ENCODE measurements at regions not wholly inside any gene's neighbourhood (a gene's known extent, or its start where the extent isn't known, plus 50 kb on each side); places are given as distances from the start of the nearest gene placed in this dataset.

DNA sequence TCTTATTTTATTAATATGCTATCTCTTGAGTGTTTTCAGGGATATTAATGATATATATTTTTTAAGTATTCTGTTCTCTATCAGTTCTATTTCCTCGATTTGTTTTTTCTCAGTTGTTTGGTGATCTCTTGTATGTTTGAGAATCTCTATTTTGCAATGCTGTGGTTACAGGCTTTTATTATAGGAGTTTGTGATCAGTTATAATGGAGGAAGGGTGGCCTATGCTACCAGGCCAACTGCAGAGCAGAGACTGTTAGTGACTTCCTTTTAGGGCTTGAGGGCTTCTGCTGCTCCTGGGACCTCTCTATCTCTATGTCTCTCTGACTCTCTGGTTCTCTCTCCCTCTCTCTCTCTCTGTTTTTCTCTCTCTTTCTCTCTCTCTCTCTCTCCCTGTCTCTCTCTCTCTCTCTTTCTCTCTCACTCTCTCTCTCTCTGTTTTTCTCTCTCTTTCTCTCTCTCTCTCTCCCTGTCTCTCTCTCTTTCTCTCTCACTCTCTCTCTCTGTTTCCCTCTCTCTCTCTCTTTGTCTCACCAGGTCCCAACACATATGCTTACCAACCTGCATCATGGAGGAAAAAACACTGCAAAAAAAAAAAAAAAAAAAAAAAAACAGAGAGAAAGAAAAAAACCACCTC is 69.4 kb upstream of the CAV2 start:
- TF ChIP-seq POLR2A (IDR thresholded peaks at IDR 0.05; ENCODE audit: low read depth, low read length) (no peak), TAF1 (IDR thresholded peaks at IDR 0.05; ENCODE audit: borderline replicate concordance, low read depth, low read length) (no peak)

All from GM12892 (cell line).